K562 (cell line): ENCODE measurements at regions not wholly inside any gene's neighbourhood (a gene's known extent, or its start where the extent isn't known, plus 50 kb on each side); places are given as distances from the start of the nearest gene placed in this dataset.

Source experiments
- ATAC-seq: fragments of 200-7000 bp; cut with Tn5 transposase; 3 replicates; pipeline ENCODE4 v1.9.1; 2020; ENCODE audit warnings: moderate library complexity
- BruUV-seq: library from RNA; stranded (reverse); fragments of 400-500 nt; replicated peaks from 2 replicates; lab custom pipeline; 2021; lab: Mats Ljungman, UMichigan
- CTCF ChIA-PET: fragments of 300-600 bp; formaldehyde crosslinking; extraction: SDS; loops from one replicate; lab custom pipeline; 2021; ENCODE audit warnings: low intra/inter-chr PET ratio; lab: Yijun Ruan, JAX
- POLR2A ChIA-PET: fragments of 300-600, 350-650 bp; sonication (Branson Sonifier 250); formaldehyde crosslinking; extraction: SDS; loops from one replicate; lab custom pipeline; 2021; ENCODE audit warnings: antibody characterized with exemption, inconsistent platforms; lab: Yijun Ruan, JAX
- DNase-seq, 4 experiments: peaks; one replicate each; pipeline versions ENCODE4 v3.0.0 to v3.0.0-alpha.2; 2011 to 2018; ENCODE audit warnings: low spot score in 3 of 4, mixed read lengths in 3 of 4; ENCODE audit errors: extremely low read depth in 1 of 4
- FAIRE-seq: peaks from 2 replicates; lab custom pipeline; 2011; peaks lifted over from hg19 to GRCh38; lab: Jason Lieb, UNC
- H2AFZ ChIP-seq: 2 replicates; pipeline ENCODE4 v1.6.0; 2011; ENCODE audit warnings: low read depth, low read length, control low read depth, inconsistent platforms
- H3K27ac ChIP-seq: fragments of 200-600 bp; 3 replicates; pipeline ENCODE4 v1.8.0; 2011; ENCODE audit warnings: low read depth, mild to moderate bottlenecking, control low read depth, inconsistent platforms, low read length, moderate library complexity, mixed read lengths; ENCODE audit errors: extremely low read depth
- H3K27me3 ChIP-seq, 2 experiments: fragments of 300-600 bp in 1 of 2; 2 replicates in 1 of 2; 3 replicates in 1 of 2; pipeline versions ENCODE4 v1.6.0 to v1.8.0; 2011; ENCODE audit warnings: inconsistent platforms in 2 of 2, low read length in 2 of 2, mild to moderate bottlenecking in 1 of 2, mixed read lengths in 1 of 2, moderate library complexity in 1 of 2; ENCODE audit not compliant: control insufficient read depth in 2 of 2, insufficient read depth in 2 of 2
- H3K36me3 ChIP-seq: fragments of 300-600 bp; 3 replicates; pipeline ENCODE4 v1.8.0; 2011; ENCODE audit warnings: mild to moderate bottlenecking, low read length, inconsistent platforms; ENCODE audit not compliant: control insufficient read depth, insufficient read depth
- H3K4me1 ChIP-seq, 2 experiments: fragments of 200-600 bp in 1 of 2; replicated peaks in 1 of 2; 2 replicates in 1 of 2; 3 replicates in 1 of 2; pipeline versions ENCODE4 v1.5.1 to v1.8.0; 2011; ENCODE audit warnings: inconsistent platforms in 2 of 2, low read length in 2 of 2, mild to moderate bottlenecking in 1 of 2, mixed read lengths in 1 of 2, moderate library complexity in 1 of 2; ENCODE audit not compliant: control insufficient read depth in 2 of 2, insufficient read depth in 2 of 2
- H3K4me2 ChIP-seq: 2 replicates; pipeline ENCODE4 v1.6.1; 2011; ENCODE audit warnings: low read length, control low read depth, inconsistent platforms, mixed read lengths; ENCODE audit not compliant: insufficient read depth
- H3K4me3 ChIP-seq: fragments of 200-600 bp; sonication (generic), shearing (Covaris generic); 2 replicates; pipeline ENCODE4 v1.5.1; 2016; ENCODE audit warnings: control low read depth, inconsistent platforms
- H3K79me2 ChIP-seq: fragments of 200-600 bp; 3 replicates; pipeline ENCODE4 v1.8.0; 2011; ENCODE audit warnings: low read length, inconsistent platforms; ENCODE audit not compliant: control insufficient read depth, insufficient read depth
- H3K9ac ChIP-seq, 2 experiments: 2 replicates each; pipeline versions ENCODE4 v1.6.0 to v1.6.1; 2011; ENCODE audit warnings: low read depth in 2 of 2, low read length in 2 of 2, control low read depth in 1 of 2, inconsistent platforms in 1 of 2, mild to moderate bottlenecking in 1 of 2, mixed read lengths in 1 of 2; ENCODE audit not compliant: insufficient read depth in 1 of 2
- H3K9me1 ChIP-seq: one replicate; pipeline ENCODE4 v1.6.0; 2011; ENCODE audit warnings: inconsistent platforms, mild to moderate bottlenecking, low read length, moderate library complexity; ENCODE audit not compliant: control insufficient read depth, insufficient read depth
- H3K9me3 ChIP-seq: replicated peaks from 2 replicates; pipeline ENCODE4 v1.5.1; 2011; ENCODE audit warnings: low read depth, low read length, inconsistent platforms; ENCODE audit not compliant: control insufficient read depth, insufficient read depth
- H4K20me1 ChIP-seq: replicated peaks from 2 replicates; pipeline ENCODE4 v1.6.1; 2011; ENCODE audit warnings: low read length, inconsistent platforms, mixed read lengths; ENCODE audit not compliant: control insufficient read depth, insufficient read depth
- ARNT ChIP-seq, 2 experiments: fragments of 450-650 bp; IDR thresholded peaks; 2 replicates each; pipeline ENCODE4 v1.6.1; 2016; ENCODE audit warnings: mild to moderate bottlenecking in 1 of 2
- CEBPB ChIP-seq: fragments of 450-650 bp; IDR thresholded peaks from 2 replicates; pipeline ENCODE4 v1.6.1; 2016; ENCODE audit warnings: missing genetic modification characterization, missing compliant biosample characterization
- KDM1A ChIP-seq, 2 experiments: fragments of 450-650 bp; IDR thresholded peaks; 2 replicates each; pipeline ENCODE4 v1.6.1; 2016; ENCODE audit warnings: mild to moderate bottlenecking in 2 of 2
- MYC ChIP-seq, 2 experiments: fragments of 250-450 bp in 1 of 2; sonication (Bioruptor Pico) in 1 of 2; IDR thresholded peaks; 2 replicates each; pipeline versions ENCODE4 v1.5.1 to v1.6.1; 2012 to 2021; ENCODE audit warnings: low read depth in 2 of 2, borderline replicate concordance in 1 of 2, improper control_type of control experiment in 1 of 2, low read length in 1 of 2, mild to moderate bottlenecking in 1 of 2, moderate library complexity in 1 of 2
- NBN ChIP-seq: fragments of 450-650 bp; IDR thresholded peaks from 2 replicates; pipeline ENCODE4 v1.6.1; 2016; ENCODE audit warnings: low read depth, mild to moderate bottlenecking
- NELFE ChIP-seq: IDR thresholded peaks from 2 replicates; pipeline ENCODE4 v1.6.1; 2011; ENCODE audit warnings: mild to moderate bottlenecking; ENCODE audit not compliant: insufficient read depth, insufficient read length
- NR3C1 ChIP-seq: sonication (generic); formaldehyde crosslinking; IDR thresholded peaks from 2 replicates; pipeline ENCODE4 v1.8.1; 2022; ENCODE audit warnings: missing genetic modification reagents
- PCBP1 ChIP-seq: fragments of 200-400 bp; formaldehyde crosslinking; IDR thresholded peaks from 2 replicates; pipeline ENCODE4 v1.6.1; 2018; ENCODE audit warnings: mild to moderate bottlenecking, low read depth, low read length; ENCODE audit not compliant: poor library complexity, severe bottlenecking
- SAFB ChIP-seq: fragments of 200-400 bp; formaldehyde crosslinking; IDR thresholded peaks from 2 replicates; pipeline ENCODE4 v1.6.1; 2017; ENCODE audit warnings: low read depth, low read length, borderline replicate concordance
- ZFP1 ChIP-seq: fragments of 450-650 bp; formaldehyde crosslinking; IDR thresholded peaks from 2 replicates; pipeline ENCODE4 v1.4.0; 2020; ENCODE audit warnings: mild to moderate bottlenecking, mixed read lengths
- ZNF197 ChIP-seq: fragments of 200-800 bp; sonication (Bioruptor generic); IDR thresholded peaks from 2 replicates; pipeline ENCODE4 v1.6.1; 2016; ENCODE audit warnings: low read depth, missing genetic modification characterization, missing compliant biosample characterization
- ZNF586 ChIP-seq: fragments of 450-650 bp; formaldehyde crosslinking; conservative IDR thresholded peaks from 2 replicates; pipeline ENCODE4 v1.4.0; 2020; ENCODE audit warnings: mild to moderate bottlenecking, moderate library complexity
- ZNF76 ChIP-seq: fragments of 250-450 bp; sonication (Bioruptor Pico); IDR thresholded peaks from 2 replicates; pipeline ENCODE4 v1.4.0; 2020; ENCODE audit warnings: mild to moderate bottlenecking, moderate library complexity, borderline replicate concordance
- WGBS: fragments of 100-300 bp; shearing (Covaris generic); methylation state at CpG from one replicate; pipeline ENCODE4 v1.1.6; 2016; ENCODE audit warnings: low coverage, mixed read lengths; ENCODE audit not compliant: insufficient coverage; ENCODE audit errors: missing lambda C conversion rate; 5-methylcytosine and 5-hydroxymethylcytosine counted together
- in situ Hi-C: fragments of 300-500 bp; cut with MboI; formaldehyde crosslinking; loops from 4 replicates; pipeline ENCODE4 v1.15.0; 2018; ENCODE audit warnings: inconsistent platforms, mixed read lengths
- intact Hi-C: fragments of 100-400 bp; cut with micrococcal nuclease; formaldehyde crosslinking; loops from 2 replicates; pipeline ENCODE4 v1.14.2; 2022
- TF ChIP-seq, protein P1 (sequence below): sonication (generic); formaldehyde crosslinking; IDR thresholded peaks from 2 replicates; pipeline ENCODE4 v1.8.0; 2022; ENCODE audit warnings: mild to moderate bottlenecking, missing genetic modification reagents
- TF ChIP-seq, protein P2 (sequence below), 2 experiments: fragments of 150-350 bp in 1 of 2; IDR thresholded peaks; 2 replicates each; pipeline ENCODE4 v1.6.1; 2012 to 2016; ENCODE audit warnings: low read depth in 2 of 2, low read length in 2 of 2, mild to moderate bottlenecking in 1 of 2, moderate library complexity in 1 of 2
- TF ChIP-seq, protein P3 (sequence below): fragments of 200-800 bp; sonication (Bioruptor generic); IDR thresholded peaks from 2 replicates; pipeline ENCODE4 v1.6.1; 2017; ENCODE audit warnings: missing genetic modification characterization, missing compliant biosample characterization
- TF ChIP-seq, protein P4 (sequence below): fragments of 450-650 bp; IDR thresholded peaks from one replicate; pipeline ENCODE4 v1.6.1; 2018; ENCODE audit warnings: mild to moderate bottlenecking, moderate library complexity; ENCODE audit not compliant: partially characterized antibody

DNA sequence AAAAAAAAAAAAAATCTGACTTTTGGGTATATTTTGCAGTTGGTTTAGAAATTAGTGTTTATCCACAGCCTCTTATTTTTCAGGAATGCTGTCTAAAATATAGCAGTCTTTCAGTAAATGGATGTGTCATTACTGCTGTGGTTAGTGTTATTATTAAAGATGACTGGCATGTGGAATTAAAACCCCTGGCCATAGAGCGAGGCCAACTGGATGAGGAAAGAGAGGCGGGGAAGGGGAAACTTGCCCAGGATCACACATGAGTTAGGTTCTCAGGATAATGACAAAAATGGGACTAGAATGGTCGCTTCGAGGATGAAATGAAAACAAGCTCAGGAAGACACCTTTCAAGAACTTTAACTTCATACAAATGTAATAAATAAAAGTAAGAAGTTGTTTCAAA, 57.4 kb upstream of the APCDD1 start:
- in situ Hi-C loops: no loop called here
- Histone ChIP-seq H3K9ac (no peak overlapping the region), H3K27me3 (peaks cover 10 to 12% of the 10 kb centered on the region in 2 experiments; a peak in 4 of 5 replicates), H2AFZ (no peak overlapping the region), H3K36me3 (no peaks in the 10 kb centered on the region), H3K9me3 (no peaks in the 10 kb centered on the region), H3K4me3 (no peak overlapping the region), H3K4me1 (no peaks in the 10 kb centered on the region), H3K4me2 (no peak overlapping the region), H3K79me2 (no peaks in the 10 kb centered on the region), H3K27ac (no peak overlapping the region), H4K20me1 (no peaks in the 10 kb centered on the region), H3K9me1 (no peaks in the 10 kb centered on the region)
- ChIA-PET POLR2A (no interaction called here), CTCF (interaction anchor here (0.7 kb wide), 1 partner anchor 481 kb away, joined by 3 read pairs; no protein-coding TSS in a partner anchor)
- no peak for TF ChIP-seq PCBP1
- no peak for TF ChIP-seq KDM1A (IDR thresholded peaks at IDR 0.05)
- TF ChIP-seq, protein P1, sequence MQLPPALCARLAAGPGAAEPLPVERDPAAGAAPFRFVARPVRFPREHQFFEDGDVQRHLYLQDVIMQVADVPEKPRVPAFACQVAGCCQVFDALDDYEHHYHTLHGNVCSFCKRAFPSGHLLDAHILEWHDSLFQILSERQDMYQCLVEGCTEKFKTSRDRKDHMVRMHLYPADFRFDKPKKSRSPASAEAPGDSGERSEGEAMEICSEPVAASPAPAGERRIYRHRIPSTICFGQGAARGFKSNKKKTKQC (CRISPR knock-in tag): no peak
- no peak for TF ChIP-seq ZNF586
- TF ChIP-seq, protein P2, sequence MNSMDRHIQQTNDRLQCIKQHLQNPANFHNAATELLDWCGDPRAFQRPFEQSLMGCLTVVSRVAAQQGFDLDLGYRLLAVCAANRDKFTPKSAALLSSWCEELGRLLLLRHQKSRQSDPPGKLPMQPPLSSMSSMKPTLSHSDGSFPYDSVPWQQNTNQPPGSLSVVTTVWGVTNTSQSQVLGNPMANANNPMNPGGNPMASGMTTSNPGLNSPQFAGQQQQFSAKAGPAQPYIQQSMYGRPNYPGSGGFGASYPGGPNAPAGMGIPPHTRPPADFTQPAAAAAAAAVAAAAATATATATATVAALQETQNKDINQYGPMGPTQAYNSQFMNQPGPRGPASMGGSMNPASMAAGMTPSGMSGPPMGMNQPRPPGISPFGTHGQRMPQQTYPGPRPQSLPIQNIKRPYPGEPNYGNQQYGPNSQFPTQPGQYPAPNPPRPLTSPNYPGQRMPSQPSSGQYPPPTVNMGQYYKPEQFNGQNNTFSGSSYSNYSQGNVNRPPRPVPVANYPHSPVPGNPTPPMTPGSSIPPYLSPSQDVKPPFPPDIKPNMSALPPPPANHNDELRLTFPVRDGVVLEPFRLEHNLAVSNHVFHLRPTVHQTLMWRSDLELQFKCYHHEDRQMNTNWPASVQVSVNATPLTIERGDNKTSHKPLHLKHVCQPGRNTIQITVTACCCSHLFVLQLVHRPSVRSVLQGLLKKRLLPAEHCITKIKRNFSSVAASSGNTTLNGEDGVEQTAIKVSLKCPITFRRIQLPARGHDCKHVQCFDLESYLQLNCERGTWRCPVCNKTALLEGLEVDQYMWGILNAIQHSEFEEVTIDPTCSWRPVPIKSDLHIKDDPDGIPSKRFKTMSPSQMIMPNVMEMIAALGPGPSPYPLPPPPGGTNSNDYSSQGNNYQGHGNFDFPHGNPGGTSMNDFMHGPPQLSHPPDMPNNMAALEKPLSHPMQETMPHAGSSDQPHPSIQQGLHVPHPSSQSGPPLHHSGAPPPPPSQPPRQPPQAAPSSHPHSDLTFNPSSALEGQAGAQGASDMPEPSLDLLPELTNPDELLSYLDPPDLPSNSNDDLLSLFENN (IDR thresholded peaks at IDR 0.05; ENCODE audit: low read depth in 2 of 2, low read length in 2 of 2): no peak
- no peak for TF ChIP-seq NBN
- TF ChIP-seq, protein P3, sequence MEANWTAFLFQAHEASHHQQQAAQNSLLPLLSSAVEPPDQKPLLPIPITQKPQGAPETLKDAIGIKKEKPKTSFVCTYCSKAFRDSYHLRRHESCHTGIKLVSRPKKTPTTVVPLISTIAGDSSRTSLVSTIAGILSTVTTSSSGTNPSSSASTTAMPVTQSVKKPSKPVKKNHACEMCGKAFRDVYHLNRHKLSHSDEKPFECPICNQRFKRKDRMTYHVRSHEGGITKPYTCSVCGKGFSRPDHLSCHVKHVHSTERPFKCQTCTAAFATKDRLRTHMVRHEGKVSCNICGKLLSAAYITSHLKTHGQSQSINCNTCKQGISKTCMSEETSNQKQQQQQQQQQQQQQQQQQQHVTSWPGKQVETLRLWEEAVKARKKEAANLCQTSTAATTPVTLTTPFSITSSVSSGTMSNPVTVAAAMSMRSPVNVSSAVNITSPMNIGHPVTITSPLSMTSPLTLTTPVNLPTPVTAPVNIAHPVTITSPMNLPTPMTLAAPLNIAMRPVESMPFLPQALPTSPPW (CRISPR knock-in tag): no peak
- TF ChIP-seq SAFB: no peak
- TF ChIP-seq ARNT (IDR thresholded peaks at IDR 0.05): no peak
- TF ChIP-seq NR3C1 (CRISPR knock-in tag): no peak
- no peak for TF ChIP-seq NELFE
- no peak for TF ChIP-seq CEBPB (tag)
- TF ChIP-seq, protein P4, sequence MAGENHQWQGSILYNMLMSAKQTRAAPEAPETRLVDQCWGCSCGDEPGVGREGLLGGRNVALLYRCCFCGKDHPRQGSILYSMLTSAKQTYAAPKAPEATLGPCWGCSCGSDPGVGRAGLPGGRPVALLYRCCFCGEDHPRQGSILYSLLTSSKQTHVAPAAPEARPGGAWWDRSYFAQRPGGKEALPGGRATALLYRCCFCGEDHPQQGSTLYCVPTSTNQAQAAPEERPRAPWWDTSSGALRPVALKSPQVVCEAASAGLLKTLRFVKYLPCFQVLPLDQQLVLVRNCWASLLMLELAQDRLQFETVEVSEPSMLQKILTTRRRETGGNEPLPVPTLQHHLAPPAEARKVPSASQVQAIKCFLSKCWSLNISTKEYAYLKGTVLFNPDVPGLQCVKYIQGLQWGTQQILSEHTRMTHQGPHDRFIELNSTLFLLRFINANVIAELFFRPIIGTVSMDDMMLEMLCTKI: no peak
- no peak for TF ChIP-seq ZFP1
- TF ChIP-seq ZNF197 (CRISPR knock-in tag): no peak
- no peak for TF ChIP-seq ZNF76 (CRISPR knock-in tag)
- no peak for TF ChIP-seq MYC (IDR thresholded peaks at IDR 0.05; ENCODE audit: low read depth, low read length)
- TF ChIP-seq MYC (CRISPR knock-in tag; IDR thresholded peaks at IDR 0.05; ENCODE audit: borderline replicate concordance, low read depth): no peak
- FAIRE-seq: no peak
- no peak for ATAC-seq
- intact Hi-C loops: no loop called here
- no peak for DNase-seq
- no TSS peak for BruUV-seq
- WGBS: 3% methylated on average over 4 of the region's 4 CpGs
